Astrocyte (in vitro differentiated cells and primary cell): ENCODE measurements at regions not wholly inside any gene's neighbourhood (a gene's known extent, or its start where the extent isn't known, plus 50 kb on each side); places are given as distances from the start of the nearest gene placed in this dataset.

ENCODE experiments used
- CTCF ChIP-seq: IDR thresholded peaks from 2 replicates; pipeline ENCODE4 v1.5.1; 2011; ENCODE audit warnings: low read depth, mild to moderate bottlenecking, inconsistent platforms, low read length, moderate library complexity; ENCODE audit not compliant: insufficient read depth
- EZH2 ChIP-seq: IDR thresholded peaks from 2 replicates; pipeline ENCODE4 v1.6.1; 2012; ENCODE audit warnings: mild to moderate bottlenecking, low read length, inconsistent platforms; ENCODE audit not compliant: insufficient read depth

- TF ChIP-seq CTCF: no peak
- TF ChIP-seq EZH2: no peak
These were observed 55.2 kb downstream of the TTC32 start for GRCh38 chr2:19846567-19846966.
